ENCODE measurements at regions not wholly inside any gene's neighbourhood (a gene's known extent, or its start where the extent isn't known, plus 50 kb on each side); places are given as distances from the start of the nearest gene placed in this dataset.
"Not testable (repeated sequence)": the region's sequence is repeated elsewhere in the genome, so short reads cannot be mapped to it uniquely, and the experiment has no call there.

- WGBS, 2 donors = 31 to 42% methylated on average over 14 to 16 of the region's 16 CpGs
- intact Hi-C loops (cut with DNase I) = no loop called here
- DNase-seq = no peak
These were observed 154.4 kb downstream of the PTPRU start for GRCh38 chr1:29390491-29391361.

GRCh38 chr1:29390075-29390474, 153.8 kb downstream of the PTPRU start:
- DNase-seq (no peak), ATAC-seq (ENCODE audit: low FRiP score) (no peak)
- Histone ChIP-seq H3K4me1 (ENCODE audit: control insufficient read depth in 1 of 2, insufficient read depth in 2 of 2, low read length in 2 of 2) (no peaks in the 10 kb centered on the region), H3K27ac (ENCODE audit: low read depth in 1 of 2, low read length in 2 of 2) (no peak overlapping the region), H3K36me3 (ENCODE audit: control insufficient read depth in 1 of 2, insufficient read depth in 2 of 2, low read length in 1 of 2) (no peaks in the 10 kb centered on the region), H3K9me3 (ENCODE audit: control insufficient read depth, low read length) (no peaks in the 10 kb centered on the region), H3K4me3 (ENCODE audit: low read length in 2 of 2) (no peak overlapping the region), H3K27me3 (ENCODE audit: control insufficient read depth in 1 of 2, insufficient read depth in 2 of 2, low read length in 1 of 2) (no peaks in the 10 kb centered on the region)
- intact Hi-C loops (cut with DNase I) = no loop called here
- WGBS, 2 donors = 64 to 81% methylated on average over 3 of the region's 3 CpGs

More at GRCh38 chr1:29390491-29391361, 154.4 kb downstream of the PTPRU start:
- Histone ChIP-seq H3K36me3 (ENCODE audit: control insufficient read depth in 1 of 2, insufficient read depth in 2 of 2, low read length in 1 of 2) (no peaks in the 10 kb centered on the region), H3K27ac (ENCODE audit: low read depth in 1 of 2, low read length in 2 of 2) (no peak overlapping the region), H3K27me3 (ENCODE audit: control insufficient read depth in 1 of 2, insufficient read depth in 2 of 2, low read length in 1 of 2) (no peaks in the 10 kb centered on the region), H3K4me3 (ENCODE audit: low read length in 2 of 2) (no peak overlapping the region), H3K9me3 (ENCODE audit: control insufficient read depth, low read length) (no peaks in the 10 kb centered on the region), H3K4me1 (ENCODE audit: control insufficient read depth in 1 of 2, insufficient read depth in 2 of 2, low read length in 2 of 2) (no peaks in the 10 kb centered on the region)
- ATAC-seq (ENCODE audit: low FRiP score) = no peak

DNA sequence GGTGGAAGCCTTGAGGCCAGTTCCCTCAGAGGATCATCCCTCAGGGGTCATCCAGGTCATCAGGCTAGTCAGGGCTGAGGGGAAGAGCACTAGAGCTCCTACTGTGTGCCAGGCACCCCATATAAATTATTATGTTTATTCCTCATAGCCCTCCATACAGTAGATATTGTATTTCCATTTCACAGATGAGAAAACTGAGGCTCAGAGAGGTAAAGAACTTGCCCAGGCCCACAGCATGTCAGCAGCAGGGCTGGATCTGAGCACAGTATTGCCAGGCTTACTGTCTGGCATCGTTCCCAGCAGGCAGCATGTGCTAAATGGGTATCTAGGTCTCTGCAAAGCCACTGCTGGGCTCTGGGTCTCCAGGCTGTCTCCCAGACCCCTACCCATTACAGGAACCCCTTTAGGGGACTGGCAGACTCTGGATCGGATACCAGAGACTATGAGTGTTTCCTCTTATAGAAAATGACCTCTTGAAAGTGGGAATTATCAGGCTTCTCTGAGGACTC, 153.3 kb downstream of the PTPRU start:
- 64% methylated on average over 2 of the region's 2 CpGs for WGBS, 2 donors
- Histone ChIP-seq H3K27ac (ENCODE audit: low read depth in 1 of 2, low read length in 2 of 2) (no peak overlapping the region), H3K9me3 (ENCODE audit: control insufficient read depth, low read length) (no peaks in the 10 kb centered on the region), H3K4me1 (ENCODE audit: control insufficient read depth in 1 of 2, insufficient read depth in 2 of 2, low read length in 2 of 2) (no peaks in the 10 kb centered on the region), H3K36me3 (ENCODE audit: control insufficient read depth in 1 of 2, insufficient read depth in 2 of 2, low read length in 1 of 2) (no peaks in the 10 kb centered on the region), H3K4me3 (ENCODE audit: low read length in 2 of 2) (no peak overlapping the region), H3K27me3 (ENCODE audit: control insufficient read depth in 1 of 2, insufficient read depth in 2 of 2, low read length in 1 of 2) (no peaks in the 10 kb centered on the region)
- DNase-seq (no peak), ATAC-seq (ENCODE audit: low FRiP score) (no peak)
- intact Hi-C loops (cut with DNase I) = no loop called here

DNA sequence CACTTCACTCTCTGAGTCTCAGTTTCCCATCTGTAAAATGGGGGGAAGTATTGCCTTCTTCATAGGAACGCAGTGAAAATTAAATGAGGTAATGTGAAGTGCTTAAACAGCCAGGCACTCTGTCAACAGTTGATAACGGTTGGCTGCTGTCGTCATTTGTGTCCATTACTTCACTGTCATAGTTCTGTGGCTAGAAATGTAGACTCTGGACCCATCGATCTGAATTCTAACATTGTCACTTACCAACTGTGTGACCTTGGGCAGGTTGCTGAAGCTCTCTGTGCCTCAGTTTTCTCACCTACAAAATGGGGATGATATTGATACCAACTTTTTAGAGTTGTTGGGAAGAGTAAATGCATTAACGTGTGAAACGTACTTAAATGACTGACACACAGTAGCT, 152.6 kb downstream of the PTPRU start:
- no peaks in the 10 kb centered on the region for H3K36me3 ChIP-seq (ENCODE audit: control insufficient read depth in 1 of 2, insufficient read depth in 2 of 2, low read length in 1 of 2)
- no peak overlapping the region for H3K4me3 ChIP-seq (ENCODE audit: low read length in 2 of 2)
- no peaks in the 10 kb centered on the region for H3K27me3 ChIP-seq (ENCODE audit: control insufficient read depth in 1 of 2, insufficient read depth in 2 of 2, low read length in 1 of 2)
- WGBS, 2 donors = 76 to 77% methylated on average over 6 of the region's 6 CpGs
- DNase-seq (no peak), ATAC-seq (ENCODE audit: low FRiP score) (no peak)
- H3K27ac ChIP-seq (ENCODE audit: low read depth in 1 of 2, low read length in 2 of 2) = no peak overlapping the region
- no peaks in the 10 kb centered on the region for H3K9me3 ChIP-seq (ENCODE audit: control insufficient read depth, low read length)
- intact Hi-C loops (cut with DNase I) = no loop called here
- no peaks in the 10 kb centered on the region for H3K4me1 ChIP-seq (ENCODE audit: control insufficient read depth in 1 of 2, insufficient read depth in 2 of 2, low read length in 2 of 2)

- no peak for DNase-seq
- no peak overlapping the region for H3K27ac ChIP-seq (ENCODE audit: low read depth in 1 of 2, low read length in 2 of 2)
- WGBS, 2 donors = 76 to 86% methylated on average over 2 of the region's 2 CpGs
- intact Hi-C loops (cut with DNase I) = no loop called here
- ATAC-seq (ENCODE audit: low FRiP score) = no peak
- no peaks in the 10 kb centered on the region for H3K4me1 ChIP-seq (ENCODE audit: control insufficient read depth in 1 of 2, insufficient read depth in 2 of 2, low read length in 2 of 2)
- no peaks in the 10 kb centered on the region for H3K27me3 ChIP-seq (ENCODE audit: control insufficient read depth in 1 of 2, insufficient read depth in 2 of 2, low read length in 1 of 2)
- no peaks in the 10 kb centered on the region for H3K36me3 ChIP-seq (ENCODE audit: control insufficient read depth in 1 of 2, insufficient read depth in 2 of 2, low read length in 1 of 2)
- H3K4me3 ChIP-seq (ENCODE audit: low read length in 2 of 2) = no peak overlapping the region
- no peaks in the 10 kb centered on the region for H3K9me3 ChIP-seq (ENCODE audit: control insufficient read depth, low read length)
These were observed 151.8 kb downstream of the PTPRU start for GRCh38 chr1:29388170-29388569.

GRCh38 chr1:29387210-29387609, 150.9 kb downstream of the PTPRU start:
- intact Hi-C loops (cut with DNase I) = no loop called here
- DNase-seq = no peak
- H3K27me3 ChIP-seq (ENCODE audit: control insufficient read depth in 1 of 2, insufficient read depth in 2 of 2, low read length in 1 of 2) = no peaks in the 10 kb centered on the region

DNA sequence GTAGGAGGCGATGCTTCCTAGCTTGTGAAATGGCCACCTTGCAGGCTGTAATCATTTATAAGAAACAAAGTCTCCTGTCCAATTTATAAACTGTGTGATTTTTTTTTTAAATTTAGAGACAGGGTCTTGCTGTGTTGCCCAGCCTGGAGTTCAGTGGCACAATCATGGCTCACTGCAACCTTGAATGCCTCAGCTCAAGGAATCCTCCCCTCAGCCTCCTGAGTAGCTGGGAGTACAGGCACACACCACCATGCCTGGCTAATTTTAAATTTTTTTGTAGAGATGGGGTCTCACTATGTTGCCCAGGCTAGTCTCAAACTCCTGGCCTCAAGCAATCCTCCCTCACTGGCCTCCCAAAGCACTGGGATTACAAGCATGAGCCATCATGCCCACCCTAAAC, 150.1 kb downstream of the PTPRU start:
- H3K4me3 ChIP-seq (ENCODE audit: low read length in 2 of 2); H3K9me3 ChIP-seq (ENCODE audit: control insufficient read depth, low read length); H3K36me3 ChIP-seq (ENCODE audit: control insufficient read depth in 1 of 2, insufficient read depth in 2 of 2, low read length in 1 of 2); DNase-seq; H3K27me3 ChIP-seq (ENCODE audit: control insufficient read depth in 1 of 2, insufficient read depth in 2 of 2, low read length in 1 of 2); intact Hi-C loops (cut with DNase I); H3K27ac ChIP-seq (ENCODE audit: low read depth in 1 of 2, low read length in 2 of 2); ATAC-seq (ENCODE audit: low FRiP score); H3K4me1 ChIP-seq (ENCODE audit: control insufficient read depth in 1 of 2, insufficient read depth in 2 of 2, low read length in 2 of 2): not testable (repeated sequence)
- 96 to 100% methylated on average over 1 of the region's 1 CpG for WGBS, 2 donors

More at GRCh38 chr1:29387210-29387609, 150.9 kb downstream of the PTPRU start:
- ATAC-seq (ENCODE audit: low FRiP score) = no peak
- 75% methylated on average over 3 of the region's 3 CpGs for WGBS, 2 donors
- Histone ChIP-seq H3K4me1 (ENCODE audit: control insufficient read depth in 1 of 2, insufficient read depth in 2 of 2, low read length in 2 of 2) (no peaks in the 10 kb centered on the region), H3K4me3 (ENCODE audit: low read length in 2 of 2) (no peak overlapping the region), H3K27ac (ENCODE audit: low read depth in 1 of 2, low read length in 2 of 2) (no peak overlapping the region), H3K9me3 (ENCODE audit: control insufficient read depth, low read length) (no peaks in the 10 kb centered on the region), H3K36me3 (ENCODE audit: control insufficient read depth in 1 of 2, insufficient read depth in 2 of 2, low read length in 1 of 2) (no peaks in the 10 kb centered on the region)

GRCh38 chr1:29385966-29386365, 149.6 kb downstream of the PTPRU start:
- Histone ChIP-seq H3K4me3 (ENCODE audit: low read length in 2 of 2) (no peak overlapping the region), H3K27me3 (ENCODE audit: control insufficient read depth in 1 of 2, insufficient read depth in 2 of 2, low read length in 1 of 2) (no peaks in the 10 kb centered on the region), H3K9me3 (ENCODE audit: control insufficient read depth, low read length) (no peaks in the 10 kb centered on the region), H3K4me1 (ENCODE audit: control insufficient read depth in 1 of 2, insufficient read depth in 2 of 2, low read length in 2 of 2) (no peaks in the 10 kb centered on the region), H3K36me3 (ENCODE audit: control insufficient read depth in 1 of 2, insufficient read depth in 2 of 2, low read length in 1 of 2) (no peaks in the 10 kb centered on the region), H3K27ac (ENCODE audit: low read depth in 1 of 2, low read length in 2 of 2) (no peak overlapping the region)
- DNase-seq (no peak), ATAC-seq (ENCODE audit: low FRiP score) (no peak)
- 64 to 70% methylated on average over 5 of the region's 5 CpGs for WGBS, 2 donors
- intact Hi-C loops (cut with DNase I) = no loop called here

DNA sequence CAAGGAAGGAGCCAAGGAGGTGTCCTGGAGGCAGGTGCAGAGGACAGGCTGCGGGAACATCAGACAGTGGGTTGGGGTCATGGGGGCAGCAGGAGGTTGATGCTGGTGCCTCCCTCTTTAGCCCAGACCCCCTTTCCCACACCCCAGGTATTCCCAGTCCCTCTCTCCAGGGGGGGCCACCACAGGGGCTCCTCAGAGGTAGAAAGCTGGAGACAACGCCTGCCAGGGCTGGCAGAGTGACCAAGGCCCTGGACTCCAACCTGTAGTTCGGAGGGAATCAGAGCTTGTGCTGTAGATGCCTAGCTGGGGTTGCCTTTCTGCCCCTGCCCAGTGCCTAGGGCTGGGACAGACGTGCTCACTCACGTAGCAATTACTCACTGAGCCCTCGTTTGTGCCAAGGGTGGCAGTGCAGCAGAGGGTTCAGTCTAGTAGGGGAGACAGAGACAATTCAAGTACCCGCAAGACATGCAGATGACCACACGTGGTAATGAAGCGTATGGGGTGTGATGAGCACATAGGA, 148.2 kb downstream of the PTPRU start:
- no peak for ATAC-seq (ENCODE audit: low FRiP score)
- WGBS, 2 donors = 73 to 74% methylated on average over 9 of the region's 9 CpGs
- no peak for DNase-seq
- Histone ChIP-seq H3K9me3 (ENCODE audit: control insufficient read depth, low read length) (peaks cover 4% of the 10 kb centered on the region), H3K36me3 (ENCODE audit: control insufficient read depth in 1 of 2, insufficient read depth in 2 of 2, low read length in 1 of 2) (no peaks in the 10 kb centered on the region), H3K4me3 (ENCODE audit: low read length in 2 of 2) (no peak overlapping the region), H3K27ac (ENCODE audit: low read depth in 1 of 2, low read length in 2 of 2) (no peak overlapping the region), H3K4me1 (ENCODE audit: control insufficient read depth in 1 of 2, insufficient read depth in 2 of 2, low read length in 2 of 2) (no peaks in the 10 kb centered on the region), H3K27me3 (ENCODE audit: control insufficient read depth in 1 of 2, insufficient read depth in 2 of 2, low read length in 1 of 2) (no peaks in the 10 kb centered on the region)
- intact Hi-C loops (cut with DNase I) = no loop called here

All from aorta (tissue), 5 donors.